ENCODE measurements at regions not wholly inside any gene's neighbourhood (a gene's known extent, or its start where the extent isn't known, plus 50 kb on each side); places are given as distances from the start of the nearest gene placed in this dataset.
"Not testable (repeated sequence)": the region's sequence is repeated elsewhere in the genome, so short reads cannot be mapped to it uniquely, and the experiment has no call there.

GRCh38 chr5:108602830-108603229, 144.9 kb upstream of the FER start:
- intact Hi-C loops (cut with micrococcal nuclease): no loop called here

- intact Hi-C loops (cut with micrococcal nuclease): no loop called here
These were observed 156.9 kb upstream of the FER start for GRCh38 chr5:108590799-108591198.

- intact Hi-C loops (cut with micrococcal nuclease): no loop called here
These were observed 159.4 kb upstream of the FER start for GRCh38 chr5:108588323-108588722.

- intact Hi-C loops (cut with micrococcal nuclease): no loop called here
These were observed 159.9 kb upstream of the FER start for GRCh38 chr5:108587821-108588220.

GRCh38 chr5:108581026-108581425, 166.7 kb upstream of the FER start:
- intact Hi-C loops (cut with micrococcal nuclease): no loop called here

GRCh38 chr5:108579236-108579635, 168.5 kb upstream of the FER start:
- intact Hi-C loops (cut with micrococcal nuclease): no loop called here

- intact Hi-C loops (cut with micrococcal nuclease): no loop called here
These were observed 168.9 kb upstream of the FER start for GRCh38 chr5:108578791-108579190.

- intact Hi-C loops (cut with micrococcal nuclease): no loop called here
These were observed 180.3 kb upstream of the FER start for GRCh38 chr5:108567429-108567828.

GRCh38 chr5:108564441-108564840, 182.5 kb upstream of the FBXL17 start:
- intact Hi-C loops (cut with micrococcal nuclease): no loop called here

- intact Hi-C loops (cut with micrococcal nuclease): no loop called here
These were observed 180.2 kb upstream of the FBXL17 start for GRCh38 chr5:108562205-108562454.

GRCh38 chr5:108561416-108562204, 179.7 kb upstream of the FBXL17 start:
- intact Hi-C loops (cut with micrococcal nuclease): no loop called here

- intact Hi-C loops (cut with micrococcal nuclease): no loop called here
These were observed 178.7 kb upstream of the FBXL17 start for GRCh38 chr5:108560581-108560980.

- intact Hi-C loops (cut with micrococcal nuclease): no loop called here
These were observed 178.3 kb upstream of the FBXL17 start for GRCh38 chr5:108560166-108560565.

GRCh38 chr5:108558840-108559239, 176.9 kb upstream of the FBXL17 start:
- intact Hi-C loops (cut with micrococcal nuclease): not testable (repeated sequence)

- intact Hi-C loops (cut with micrococcal nuclease): not testable (repeated sequence)
These were observed 176.2 kb upstream of the FBXL17 start for GRCh38 chr5:108558142-108558541.

GRCh38 chr5:108557686-108558085, 175.8 kb upstream of the FBXL17 start:
- intact Hi-C loops (cut with micrococcal nuclease): no loop called here

- intact Hi-C loops (cut with micrococcal nuclease): no loop called here
These were observed 174.7 kb upstream of the FBXL17 start for GRCh38 chr5:108556441-108557145.

GRCh38 chr5:108548684-108549596, 167.0 kb upstream of the FBXL17 start:
- intact Hi-C loops (cut with micrococcal nuclease): no loop called here

- intact Hi-C loops (cut with micrococcal nuclease): no loop called here
These were observed 165.0 kb upstream of the FBXL17 start for GRCh38 chr5:108546939-108547338.

GRCh38 chr5:108545301-108545700, 163.4 kb upstream of the FBXL17 start:
- intact Hi-C loops (cut with micrococcal nuclease): no loop called here

GRCh38 chr5:108543486-108543885, 161.6 kb upstream of the FBXL17 start:
- intact Hi-C loops (cut with micrococcal nuclease): no loop called here

GRCh38 chr5:108541836-108542235, 159.9 kb upstream of the FBXL17 start:
- intact Hi-C loops (cut with micrococcal nuclease): no loop called here

Data from T-helper 1 cell treated with Interleukin-12 subunit alpha and Interleukin-12 subunit beta and Interleukin-4 antibody, amounts not matched to agents 30 ng/mL and 1 ng/mL, for 36 hours (primary cell).